ENCODE measurements at regions not wholly inside any gene's neighbourhood (a gene's known extent, or its start where the extent isn't known, plus 50 kb on each side); places are given as distances from the start of the nearest gene placed in this dataset.

DNA sequence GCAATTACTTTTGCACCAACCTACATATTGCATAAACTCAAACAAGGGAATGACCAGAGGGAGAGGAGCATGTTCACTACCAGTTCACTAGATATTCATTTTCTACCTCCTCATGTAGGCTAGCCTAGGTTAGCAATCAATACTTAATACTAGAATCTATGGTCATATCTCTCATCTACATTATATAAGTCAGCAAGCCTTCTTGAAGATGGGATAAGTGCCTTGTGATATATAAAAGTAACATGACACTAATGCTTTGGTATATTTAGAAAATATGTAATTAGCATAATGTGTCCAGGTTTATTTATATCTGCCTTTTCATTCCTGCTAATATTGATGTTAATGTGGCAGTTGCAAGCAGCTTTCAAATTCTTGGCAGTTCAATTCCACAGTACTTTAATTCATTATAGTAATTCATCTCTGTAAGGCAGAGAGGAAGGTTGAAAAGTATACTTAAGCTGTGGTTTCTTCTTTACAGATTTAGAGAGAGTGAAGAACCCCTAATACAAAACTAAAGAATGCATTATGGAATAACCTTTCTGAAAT lies 1613.2 kb upstream of the ACO1 start:
- no peak for DNase-seq (ENCODE audit: low spot score in 2 of 2)
- no peak for TF ChIP-seq POLR2A (IDR thresholded peaks at IDR 0.05)
- TF ChIP-seq, protein P1, sequence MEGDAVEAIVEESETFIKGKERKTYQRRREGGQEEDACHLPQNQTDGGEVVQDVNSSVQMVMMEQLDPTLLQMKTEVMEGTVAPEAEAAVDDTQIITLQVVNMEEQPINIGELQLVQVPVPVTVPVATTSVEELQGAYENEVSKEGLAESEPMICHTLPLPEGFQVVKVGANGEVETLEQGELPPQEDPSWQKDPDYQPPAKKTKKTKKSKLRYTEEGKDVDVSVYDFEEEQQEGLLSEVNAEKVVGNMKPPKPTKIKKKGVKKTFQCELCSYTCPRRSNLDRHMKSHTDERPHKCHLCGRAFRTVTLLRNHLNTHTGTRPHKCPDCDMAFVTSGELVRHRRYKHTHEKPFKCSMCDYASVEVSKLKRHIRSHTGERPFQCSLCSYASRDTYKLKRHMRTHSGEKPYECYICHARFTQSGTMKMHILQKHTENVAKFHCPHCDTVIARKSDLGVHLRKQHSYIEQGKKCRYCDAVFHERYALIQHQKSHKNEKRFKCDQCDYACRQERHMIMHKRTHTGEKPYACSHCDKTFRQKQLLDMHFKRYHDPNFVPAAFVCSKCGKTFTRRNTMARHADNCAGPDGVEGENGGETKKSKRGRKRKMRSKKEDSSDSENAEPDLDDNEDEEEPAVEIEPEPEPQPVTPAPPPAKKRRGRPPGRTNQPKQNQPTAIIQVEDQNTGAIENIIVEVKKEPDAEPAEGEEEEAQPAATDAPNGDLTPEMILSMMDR (IDR thresholded peaks at IDR 0.05), result no peak

DNA sequence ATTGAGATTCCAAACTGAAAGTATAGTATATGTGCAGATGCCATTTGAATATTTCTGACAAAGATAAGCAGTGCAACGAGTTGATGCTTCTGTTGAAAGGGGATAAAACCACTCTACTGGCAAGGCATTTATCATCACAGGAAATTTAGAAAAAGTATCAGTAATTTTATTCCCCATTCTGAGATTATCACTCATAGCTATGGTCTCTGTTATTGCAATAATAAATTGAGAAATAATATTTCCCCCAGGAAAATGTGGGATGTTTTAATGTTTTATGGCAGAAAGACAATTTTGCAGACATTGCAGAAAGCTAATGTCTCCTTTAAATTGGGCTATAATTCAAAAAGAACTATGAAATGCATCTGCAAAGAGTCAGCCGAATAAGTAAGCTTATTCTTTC lies 1612.7 kb upstream of the ACO1 start:
- intact Hi-C loops (cut with DNase I; ENCODE audit: low total_unique reads), result no loop called here
- TF ChIP-seq, protein P1 (IDR thresholded peaks at IDR 0.05), result no peak
- TF ChIP-seq POLR2A (IDR thresholded peaks at IDR 0.05), result no peak
- WGBS, 2 donors, result 35 to 45% methylated on average over 2 of the region's 2 CpGs
- no peak for DNase-seq (ENCODE audit: low spot score in 2 of 2)
- no peak overlapping the region for H3K4me3 ChIP-seq (ENCODE audit: low read depth, poor library complexity, severe bottlenecking)

More for the DNA sequence above, 1613.2 kb upstream of the ACO1 start:
- no peak overlapping the region for H3K4me3 ChIP-seq (ENCODE audit: low read depth, poor library complexity, severe bottlenecking)
- intact Hi-C loops (cut with DNase I; ENCODE audit: low total_unique reads), result no loop called here

DNA sequence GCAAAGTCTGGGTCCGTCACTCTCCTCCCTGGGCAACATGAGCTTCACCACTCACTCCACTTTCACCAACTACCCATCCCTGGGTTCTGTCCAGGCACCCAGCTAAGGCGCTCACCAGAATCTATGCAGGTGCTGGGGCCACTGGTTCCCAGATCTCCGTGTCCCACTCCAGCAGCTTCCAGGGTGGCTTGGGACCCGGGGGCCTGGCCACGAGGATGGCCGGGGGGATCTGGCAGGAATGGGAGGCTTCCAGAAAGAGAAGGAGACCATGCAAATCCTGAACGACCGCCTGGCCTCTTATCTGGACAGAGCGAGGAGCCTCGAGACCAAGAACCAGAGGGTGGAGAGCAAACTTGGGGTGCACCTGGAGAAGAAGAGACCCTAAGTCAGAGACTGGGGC lies 1611.0 kb upstream of the ACO1 start:
- intact Hi-C loops (cut with DNase I; ENCODE audit: low total_unique reads), result no loop called here
- no peak for DNase-seq (ENCODE audit: low spot score in 2 of 2)
- WGBS, 2 donors, result 90 to 91% methylated on average over 10 of the region's 10 CpGs
- H3K4me3 ChIP-seq (ENCODE audit: low read depth, poor library complexity, severe bottlenecking), result no peak overlapping the region
- TF ChIP-seq, protein P1 (IDR thresholded peaks at IDR 0.05), result no peak
- no peak for TF ChIP-seq POLR2A (IDR thresholded peaks at IDR 0.05)

DNA sequence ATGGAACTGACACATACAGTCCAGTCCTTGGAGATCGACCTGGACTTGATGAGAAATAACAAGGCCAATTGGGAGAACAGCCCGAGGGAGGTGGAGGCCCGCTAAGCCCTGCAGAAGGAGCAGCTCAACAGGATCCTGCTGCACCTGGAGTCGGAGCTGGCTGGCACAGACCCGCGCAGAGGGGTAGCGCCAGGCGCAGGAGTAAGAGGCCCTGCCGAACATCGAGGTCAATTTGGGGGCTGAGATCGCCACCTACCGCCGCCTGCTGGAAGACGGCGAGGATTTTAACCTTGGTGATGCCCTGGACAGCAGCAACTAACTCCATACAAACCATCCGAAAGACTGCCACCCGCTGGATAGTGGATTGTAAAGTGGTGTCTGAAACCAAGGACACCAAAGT lies 1610.1 kb upstream of the ACO1 start:
- WGBS, 2 donors, result 65 to 77% methylated on average over 17 of the region's 17 CpGs
- intact Hi-C loops (cut with DNase I; ENCODE audit: low total_unique reads), result no loop called here
- DNase-seq (ENCODE audit: low spot score in 2 of 2), result no peak
- TF ChIP-seq, protein P1 (IDR thresholded peaks at IDR 0.05), result no peak
- no peak for TF ChIP-seq POLR2A (IDR thresholded peaks at IDR 0.05)
- no peak overlapping the region for H3K4me3 ChIP-seq (ENCODE audit: low read depth, poor library complexity, severe bottlenecking)

DNA sequence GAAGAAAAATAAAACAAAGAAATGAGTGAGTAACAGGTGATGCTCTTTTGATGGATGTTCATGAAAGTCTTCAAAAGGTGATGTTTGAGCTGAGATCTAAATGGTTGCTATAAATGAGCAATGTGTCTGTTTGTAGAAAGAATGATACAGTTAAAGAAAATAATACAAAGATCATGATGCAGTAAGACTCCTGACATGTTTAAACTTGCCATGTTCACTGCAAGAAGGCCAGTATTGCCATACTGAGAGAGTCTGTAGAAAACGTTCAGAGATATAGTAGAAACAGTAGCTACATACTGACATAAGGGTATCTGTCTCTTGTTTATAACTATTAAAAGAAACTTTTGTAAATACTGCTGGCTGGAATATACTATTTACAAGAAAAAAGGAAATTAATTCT lies 1609.2 kb upstream of the ACO1 start:
- intact Hi-C loops (cut with DNase I; ENCODE audit: low total_unique reads), result no loop called here
- DNase-seq (ENCODE audit: low spot score in 2 of 2), result no peak
- WGBS, 2 donors, result 20 to 24% methylated on average over 1 of the region's 1 CpG
- no peak for TF ChIP-seq POLR2A (IDR thresholded peaks at IDR 0.05)
- H3K4me3 ChIP-seq (ENCODE audit: low read depth, poor library complexity, severe bottlenecking), result no peak overlapping the region

DNA sequence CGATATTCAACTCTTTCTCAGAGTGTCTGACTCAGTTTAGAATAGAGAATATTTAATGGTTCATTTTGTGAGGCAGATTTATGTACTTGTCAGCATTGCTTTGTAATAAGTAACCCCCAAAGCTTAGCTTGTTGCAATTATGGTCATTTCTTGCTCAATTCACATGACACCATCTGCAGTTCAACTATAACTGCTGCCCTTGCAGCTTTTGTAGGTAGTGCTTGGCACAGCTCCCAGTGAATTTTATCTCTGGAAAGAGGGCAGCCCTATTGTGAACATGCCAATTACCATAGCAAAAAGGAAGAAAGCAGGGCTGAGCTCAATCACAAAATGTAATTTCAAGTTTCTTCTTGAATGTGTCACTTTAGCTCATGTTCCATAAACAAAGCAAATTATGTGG lies 1587.7 kb upstream of the ACO1 start:
- intact Hi-C loops (cut with DNase I; ENCODE audit: low total_unique reads), result no loop called here
- TF ChIP-seq, protein P1 (IDR thresholded peaks at IDR 0.05), result no peak
- no peak for TF ChIP-seq POLR2A (IDR thresholded peaks at IDR 0.05)
- no peak overlapping the region for H3K4me3 ChIP-seq (ENCODE audit: low read depth, poor library complexity, severe bottlenecking)
- DNase-seq (ENCODE audit: low spot score in 2 of 2), result no peak
- WGBS, 2 donors, result 85 to 88% methylated on average over 1 of the region's 1 CpG

All from lower leg skin (tissue), 4 donors.